WERI-Rb-1 (cell line): ENCODE measurements at regions not wholly inside any gene's neighbourhood (a gene's known extent, or its start where the extent isn't known, plus 50 kb on each side); places are given as distances from the start of the nearest gene placed in this dataset.
"Not testable (repeated sequence)": the region's sequence is repeated elsewhere in the genome, so short reads cannot be mapped to it uniquely, and the experiment has no call there.

Experiments used
- DNase-seq: peaks from one replicate; pipeline ENCODE4 v3.0.0-alpha.2; 2020
- H3K27ac ChIP-seq: fragments of 250-450 bp; sonication (Bioruptor Pico); 2 replicates; pipeline ENCODE4 v1.5.1; 2020; ENCODE audit warnings: mild to moderate bottlenecking, moderate library complexity
- H3K27me3 ChIP-seq: fragments of 250-450 bp; sonication (Bioruptor Pico); 2 replicates; pipeline ENCODE4 v1.5.1; 2021; ENCODE audit warnings: mild to moderate bottlenecking, low read depth, moderate library complexity; ENCODE audit not compliant: insufficient read depth, severe bottlenecking
- H3K36me3 ChIP-seq: fragments of 250-450 bp; sonication (Bioruptor Pico); 2 replicates; pipeline ENCODE4 v1.5.1; 2020; ENCODE audit warnings: mild to moderate bottlenecking, moderate library complexity
- H3K4me3 ChIP-seq: 2 replicates; pipeline ENCODE4 v1.5.1; 2011; ENCODE audit warnings: low read depth, mild to moderate bottlenecking, control low read depth, low read length
- H3K9me3 ChIP-seq: fragments of 250-450 bp; sonication (Bioruptor Pico); 2 replicates; pipeline ENCODE4 v1.5.1; 2021; ENCODE audit warnings: mild to moderate bottlenecking, moderate library complexity; ENCODE audit not compliant: severe bottlenecking
- CTCF ChIP-seq: IDR thresholded peaks from 2 replicates; pipeline ENCODE4 v1.5.1; 2011; ENCODE audit warnings: low read depth, mild to moderate bottlenecking, control low read depth, inconsistent platforms, low read length

GRCh38 chr11:70597751-70598625, 199.7 kb downstream of the CTTN start:
- Histone ChIP-seq H3K4me3 (no peak overlapping the region), H3K27ac (no peak overlapping the region), H3K27me3 (no peaks in the 10 kb centered on the region), H3K36me3 (no peaks in the 10 kb centered on the region), H3K9me3 (no peaks in the 10 kb centered on the region)
- no peak for TF ChIP-seq CTCF
- DNase-seq = no peak

GRCh38 chr11:70600911-70601415, 202.6 kb downstream of the CTTN start:
- H3K27ac ChIP-seq, H3K4me3 ChIP-seq, H3K27me3 ChIP-seq, H3K36me3 ChIP-seq, H3K9me3 ChIP-seq, DNase-seq: not testable (repeated sequence)

GRCh38 chr11:70601861-70602538, 203.7 kb downstream of the CTTN start:
- H3K27ac ChIP-seq = no peak overlapping the region
- no peak for TF ChIP-seq CTCF
- no peak overlapping the region for H3K4me3 ChIP-seq
- no peaks in the 10 kb centered on the region for H3K27me3 ChIP-seq
- DNase-seq = no peak
- no peaks in the 10 kb centered on the region for H3K36me3 ChIP-seq
- H3K9me3 ChIP-seq = no peaks in the 10 kb centered on the region

- H3K27ac ChIP-seq = no peak overlapping the region
Measured at GRCh38 chr11:70603114-70603755, 204.9 kb downstream of the CTTN start.

GRCh38 chr11:70603756-70604211, 205.5 kb downstream of the CTTN start:
- no peak overlapping the region for H3K4me3 ChIP-seq
- no peak overlapping the region for H3K27ac ChIP-seq
- no peaks in the 10 kb centered on the region for H3K36me3 ChIP-seq
- no peak for TF ChIP-seq CTCF
- no peaks in the 10 kb centered on the region for H3K27me3 ChIP-seq
- DNase-seq = no peak
- H3K9me3 ChIP-seq = no peaks in the 10 kb centered on the region

More at GRCh38 chr11:70603114-70603755, 204.9 kb downstream of the CTTN start:
- Histone ChIP-seq H3K27me3 (no peaks in the 10 kb centered on the region), H3K9me3 (no peaks in the 10 kb centered on the region), H3K36me3 (no peaks in the 10 kb centered on the region), H3K4me3 (no peak overlapping the region)
- no peak for TF ChIP-seq CTCF
- DNase-seq = no peak

- H3K4me3 ChIP-seq = no peak overlapping the region
- H3K9me3 ChIP-seq = no peaks in the 10 kb centered on the region
- no peak for DNase-seq
- no peaks in the 10 kb centered on the region for H3K36me3 ChIP-seq
- H3K27ac ChIP-seq = no peak overlapping the region
- H3K27me3 ChIP-seq = no peaks in the 10 kb centered on the region
- TF ChIP-seq CTCF = no peak
Measured at GRCh38 chr11:70604221-70604620, 205.9 kb downstream of the CTTN start.
